ENCODE measurements at regions not wholly inside any gene's neighbourhood (a gene's known extent, or its start where the extent isn't known, plus 50 kb on each side); places are given as distances from the start of the nearest gene placed in this dataset.

DNA sequence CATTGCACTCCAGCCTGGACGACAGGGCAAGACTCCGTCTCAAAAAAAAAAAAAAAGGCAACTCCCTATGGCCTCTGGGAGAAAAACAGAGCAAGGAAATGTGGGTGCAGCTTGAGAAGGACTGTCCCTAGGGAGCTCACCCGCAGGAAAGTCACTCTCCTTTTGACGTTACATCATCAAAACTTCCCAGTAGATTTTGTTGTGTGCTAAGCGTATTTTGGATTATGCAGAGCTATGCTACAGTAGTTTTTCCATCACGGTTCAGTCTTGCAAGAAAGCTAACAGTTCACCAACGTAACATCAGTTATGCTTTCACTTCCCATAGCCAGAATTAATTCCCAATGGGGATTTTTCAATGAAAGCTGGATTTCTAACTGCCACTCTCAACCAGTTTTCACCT, 138.8 kb downstream of the HSD17B3 start:
- TF ChIP-seq, protein P1, sequence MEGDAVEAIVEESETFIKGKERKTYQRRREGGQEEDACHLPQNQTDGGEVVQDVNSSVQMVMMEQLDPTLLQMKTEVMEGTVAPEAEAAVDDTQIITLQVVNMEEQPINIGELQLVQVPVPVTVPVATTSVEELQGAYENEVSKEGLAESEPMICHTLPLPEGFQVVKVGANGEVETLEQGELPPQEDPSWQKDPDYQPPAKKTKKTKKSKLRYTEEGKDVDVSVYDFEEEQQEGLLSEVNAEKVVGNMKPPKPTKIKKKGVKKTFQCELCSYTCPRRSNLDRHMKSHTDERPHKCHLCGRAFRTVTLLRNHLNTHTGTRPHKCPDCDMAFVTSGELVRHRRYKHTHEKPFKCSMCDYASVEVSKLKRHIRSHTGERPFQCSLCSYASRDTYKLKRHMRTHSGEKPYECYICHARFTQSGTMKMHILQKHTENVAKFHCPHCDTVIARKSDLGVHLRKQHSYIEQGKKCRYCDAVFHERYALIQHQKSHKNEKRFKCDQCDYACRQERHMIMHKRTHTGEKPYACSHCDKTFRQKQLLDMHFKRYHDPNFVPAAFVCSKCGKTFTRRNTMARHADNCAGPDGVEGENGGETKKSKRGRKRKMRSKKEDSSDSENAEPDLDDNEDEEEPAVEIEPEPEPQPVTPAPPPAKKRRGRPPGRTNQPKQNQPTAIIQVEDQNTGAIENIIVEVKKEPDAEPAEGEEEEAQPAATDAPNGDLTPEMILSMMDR (IDR thresholded peaks at IDR 0.05): no peak
- no peak for TF ChIP-seq POLR2A (IDR thresholded peaks at IDR 0.05)
- no peak for TF ChIP-seq POLR2AphosphoS5 (IDR thresholded peaks at IDR 0.05)
- TF ChIP-seq EP300 (IDR thresholded peaks at IDR 0.05; ENCODE audit: low read depth): no peak
